Neural crest cell (in vitro differentiated cells): ENCODE measurements at regions not wholly inside any gene's neighbourhood (a gene's known extent, or its start where the extent isn't known, plus 50 kb on each side); places are given as distances from the start of the nearest gene placed in this dataset.

ENCODE experiments used
- DNase-seq: peaks from one replicate; pipeline ENCODE4 v3.0.0; 2021; ENCODE audit warnings: low read depth, mixed read lengths, low spot score
- H3K27ac Mint-ChIP-seq: one replicate; pipeline ENCODE4 v1.8.0; 2021; ENCODE audit warnings: mild to moderate bottlenecking, mixed read lengths; ENCODE audit not compliant: unreplicated experiment
- H3K27me3 Mint-ChIP-seq: 2 replicates; pipeline ENCODE4 v1.8.0; 2021; ENCODE audit warnings: low read depth, mild to moderate bottlenecking, mixed read lengths
- H3K36me3 Mint-ChIP-seq: 2 replicates; pipeline ENCODE4 v1.8.0; 2021; ENCODE audit warnings: low read depth, mild to moderate bottlenecking, mixed read lengths
- H3K4me1 Mint-ChIP-seq: 2 replicates; pipeline ENCODE4 v1.8.0; 2021; ENCODE audit warnings: mixed read lengths
- H3K4me3 Mint-ChIP-seq: one replicate; pipeline ENCODE4 v1.8.0; 2021; ENCODE audit warnings: mild to moderate bottlenecking, mixed read lengths
- H3K9me3 Mint-ChIP-seq: 2 replicates; pipeline ENCODE4 v1.8.0; 2021; ENCODE audit warnings: mixed read lengths
- TF ChIP-seq, protein P1 (sequence below): fragments of 200-600 bp; sonication (generic); conservative IDR thresholded peaks from 2 replicates; pipeline ENCODE4 v1.5.0; 2021; ENCODE audit warnings: antibody characterized with exemption, mild to moderate bottlenecking

DNA sequence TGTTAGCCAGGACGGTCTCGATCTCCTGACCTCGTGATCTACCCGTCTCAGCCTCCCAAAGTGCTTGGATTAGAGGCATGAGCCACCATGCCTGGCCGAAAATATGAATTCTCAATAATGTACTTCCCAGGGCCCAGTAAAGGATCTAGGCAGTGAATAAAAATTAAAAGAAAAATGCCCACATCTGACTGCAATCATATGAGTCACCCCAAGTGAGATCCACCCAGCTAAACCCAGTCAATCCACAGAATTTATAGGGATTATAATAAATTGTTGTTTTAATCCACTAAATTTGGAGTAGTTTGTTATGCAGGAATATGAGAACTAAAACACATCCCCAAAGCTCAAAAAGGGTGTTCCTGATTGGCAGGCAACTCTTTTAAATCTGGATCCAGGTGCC is 93.5 kb upstream of the STK39 start:
- H3K36me3 Mint-ChIP-seq, result no peaks in the 10 kb centered on the region
- TF ChIP-seq, protein P1, sequence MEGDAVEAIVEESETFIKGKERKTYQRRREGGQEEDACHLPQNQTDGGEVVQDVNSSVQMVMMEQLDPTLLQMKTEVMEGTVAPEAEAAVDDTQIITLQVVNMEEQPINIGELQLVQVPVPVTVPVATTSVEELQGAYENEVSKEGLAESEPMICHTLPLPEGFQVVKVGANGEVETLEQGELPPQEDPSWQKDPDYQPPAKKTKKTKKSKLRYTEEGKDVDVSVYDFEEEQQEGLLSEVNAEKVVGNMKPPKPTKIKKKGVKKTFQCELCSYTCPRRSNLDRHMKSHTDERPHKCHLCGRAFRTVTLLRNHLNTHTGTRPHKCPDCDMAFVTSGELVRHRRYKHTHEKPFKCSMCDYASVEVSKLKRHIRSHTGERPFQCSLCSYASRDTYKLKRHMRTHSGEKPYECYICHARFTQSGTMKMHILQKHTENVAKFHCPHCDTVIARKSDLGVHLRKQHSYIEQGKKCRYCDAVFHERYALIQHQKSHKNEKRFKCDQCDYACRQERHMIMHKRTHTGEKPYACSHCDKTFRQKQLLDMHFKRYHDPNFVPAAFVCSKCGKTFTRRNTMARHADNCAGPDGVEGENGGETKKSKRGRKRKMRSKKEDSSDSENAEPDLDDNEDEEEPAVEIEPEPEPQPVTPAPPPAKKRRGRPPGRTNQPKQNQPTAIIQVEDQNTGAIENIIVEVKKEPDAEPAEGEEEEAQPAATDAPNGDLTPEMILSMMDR, result no peak
- DNase-seq, result no peak
- no peaks in the 10 kb centered on the region for H3K9me3 Mint-ChIP-seq
- H3K4me3 Mint-ChIP-seq, result no peak overlapping the region
- peaks cover 17% of the 10 kb centered on the region for H3K4me1 Mint-ChIP-seq
- H3K27ac Mint-ChIP-seq, result no peak overlapping the region
- H3K27me3 Mint-ChIP-seq, result no peaks in the 10 kb centered on the region

DNA sequence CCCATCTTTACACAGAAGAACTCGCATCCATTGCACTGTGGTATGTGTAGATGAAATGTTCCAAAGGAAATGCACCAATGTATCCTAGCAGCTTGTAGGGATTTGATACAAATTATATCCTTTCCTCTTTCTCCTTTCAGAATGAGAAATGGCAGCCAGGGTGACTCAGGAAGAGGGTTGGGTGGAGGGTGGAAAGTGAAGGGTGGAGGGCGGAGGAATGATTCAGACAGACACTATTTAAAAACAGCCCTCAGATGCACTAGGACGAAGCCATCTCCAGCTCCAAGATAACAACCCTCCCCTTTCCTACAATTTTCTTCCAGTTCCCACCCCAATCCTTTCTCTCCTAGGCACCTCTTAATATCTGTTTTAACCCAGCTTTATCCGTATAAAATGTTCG is 96.2 kb upstream of the STK39 start:
- DNase-seq, result no peak
- Mint-ChIP-seq H3K9me3 (peaks cover 3% of the 10 kb centered on the region), H3K27me3 (no peaks in the 10 kb centered on the region), H3K4me3 (no peak overlapping the region), H3K4me1 (peaks cover 26% of the 10 kb centered on the region), H3K36me3 (no peaks in the 10 kb centered on the region), H3K27ac (no peak overlapping the region)
- TF ChIP-seq, protein P1, result no peak

DNA sequence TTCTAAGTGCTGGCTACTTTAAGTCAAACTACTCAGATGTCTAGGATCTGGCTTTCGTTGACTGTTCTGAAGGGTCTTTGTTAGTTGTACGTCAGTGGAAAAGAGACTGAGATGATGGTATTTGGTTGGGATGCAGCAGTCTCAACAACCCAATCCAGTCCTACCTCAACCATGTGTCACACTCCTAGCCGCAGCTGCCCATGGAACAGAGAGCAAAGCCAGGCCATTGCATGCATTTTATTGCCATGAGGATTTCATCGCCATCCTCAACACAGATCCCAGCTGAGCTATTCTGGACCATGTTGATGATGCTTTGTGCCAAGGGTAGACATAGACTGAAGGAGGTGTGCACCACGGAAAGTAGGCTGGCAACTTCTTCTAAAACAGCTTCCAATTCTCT is 97.3 kb upstream of the STK39 start:
- H3K4me3 Mint-ChIP-seq, result no peak overlapping the region
- no peaks in the 10 kb centered on the region for H3K27me3 Mint-ChIP-seq
- TF ChIP-seq, protein P1, result no peak
- H3K4me1 Mint-ChIP-seq, result peaks cover 16% of the 10 kb centered on the region
- no peaks in the 10 kb centered on the region for H3K36me3 Mint-ChIP-seq
- H3K27ac Mint-ChIP-seq, result no peak overlapping the region
- peaks cover 3% of the 10 kb centered on the region for H3K9me3 Mint-ChIP-seq
- no peak for DNase-seq

DNA sequence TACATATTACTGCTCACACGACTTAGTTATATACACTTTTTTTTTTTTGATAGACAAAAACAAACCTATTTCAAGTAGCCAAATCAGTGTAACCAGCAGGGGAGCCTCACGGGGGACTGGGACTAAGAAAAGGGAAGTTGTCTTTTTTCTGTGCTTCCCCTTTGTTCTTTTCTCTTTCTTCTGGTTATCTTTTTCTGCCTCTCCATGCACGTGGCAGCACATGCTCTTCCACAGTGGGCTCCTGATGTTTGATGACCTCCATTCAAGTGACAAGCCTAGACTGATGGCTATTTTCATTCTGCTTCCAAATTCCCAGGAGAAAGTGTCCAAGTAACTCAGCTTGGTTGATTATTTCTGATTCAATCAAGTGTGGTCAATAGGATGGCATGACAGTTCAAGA is 98.2 kb upstream of the STK39 start:
- no peaks in the 10 kb centered on the region for H3K36me3 Mint-ChIP-seq
- no peaks in the 10 kb centered on the region for H3K27me3 Mint-ChIP-seq
- peaks cover 14% of the 10 kb centered on the region for H3K4me1 Mint-ChIP-seq
- no peak overlapping the region for H3K4me3 Mint-ChIP-seq
- no peak for DNase-seq
- TF ChIP-seq, protein P1, result no peak
- H3K9me3 Mint-ChIP-seq, result peaks cover 3% of the 10 kb centered on the region
- H3K27ac Mint-ChIP-seq, result no peak overlapping the region

DNA sequence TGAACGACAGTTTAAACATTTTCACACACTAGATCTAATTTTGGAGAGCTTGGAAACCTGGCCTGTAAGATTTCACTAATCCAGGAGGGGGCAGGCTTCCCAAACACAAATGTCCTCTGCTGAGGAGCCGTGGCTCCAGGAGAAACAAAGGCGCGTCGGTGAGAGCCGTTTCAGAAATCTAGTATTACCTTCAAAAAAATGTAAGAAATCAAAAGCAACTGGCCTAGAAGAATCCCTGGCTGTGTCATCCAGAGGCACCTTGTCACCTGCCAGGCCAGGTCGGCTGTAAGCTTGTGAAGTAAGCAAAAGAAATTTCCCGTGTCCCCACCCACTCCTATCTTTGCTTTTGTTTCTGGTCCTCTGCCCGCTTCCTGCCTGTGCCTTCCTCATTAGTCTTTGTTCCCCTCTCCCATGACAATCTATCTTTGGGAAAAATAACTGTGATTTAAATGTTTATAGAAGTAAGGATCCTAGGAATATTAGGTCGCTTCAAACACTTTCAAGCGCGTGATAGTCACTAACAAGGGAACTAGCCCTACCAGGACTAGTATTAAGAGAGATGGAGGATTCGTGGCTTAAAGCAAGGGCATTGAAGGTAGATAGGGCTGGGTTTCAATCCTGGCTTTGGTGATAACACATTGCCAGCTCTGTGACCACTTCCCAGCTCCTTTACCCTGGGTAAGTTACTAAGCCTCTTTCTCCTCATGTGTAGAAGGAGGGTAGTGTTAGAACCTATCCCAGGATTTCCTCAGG is 99.5 kb upstream of the STK39 start:
- H3K4me3 Mint-ChIP-seq, result peak overlapping the region; percentile 90
- H3K36me3 Mint-ChIP-seq, result no peaks in the 10 kb centered on the region
- no peaks in the 10 kb centered on the region for H3K27me3 Mint-ChIP-seq
- H3K9me3 Mint-ChIP-seq, result peaks cover 3% of the 10 kb centered on the region
- TF ChIP-seq, protein P1, result peak; percentile 98
- H3K27ac Mint-ChIP-seq, result peak overlapping the region; percentile 98
- peaks cover 14% of the 10 kb centered on the region for H3K4me1 Mint-ChIP-seq
- DNase-seq, result peak; percentile 73
